Heart right ventricle (tissue), 16 donors: ENCODE measurements at regions not wholly inside any gene's neighbourhood (a gene's known extent, or its start where the extent isn't known, plus 50 kb on each side); places are given as distances from the start of the nearest gene placed in this dataset.
"Not testable (repeated sequence)": the region's sequence is repeated elsewhere in the genome, so short reads cannot be mapped to it uniquely, and the experiment has no call there.

Source experiments
- ATAC-seq, 8 donors: fragments of 200-7000 bp; cut with Tn5 transposase; one replicate each; pipeline ENCODE4 v1.9.1; 2020; ENCODE audit warnings: mild to moderate bottlenecking in 8 of 8, moderate library complexity in 8 of 8, moderate number of reproducible peaks in 1 of 8
- DNase-seq, 2 donors: peaks; one replicate each; pipeline ENCODE4 v3.0.0-alpha.2; 2020
- H3K27ac ChIP-seq, 10 donors: fragments of 200-600 bp; sonication (generic) in 2 of 10; one replicate each; pipeline versions ENCODE4 v1.5.0 to v1.8.0; 2020 to 2022; ENCODE audit warnings: mild to moderate bottlenecking in 3 of 10
- H3K27me3 ChIP-seq, 7 donors: fragments of 200-600 bp; one replicate each; pipeline ENCODE4 v1.8.0; 2021 to 2022; ENCODE audit warnings: mild to moderate bottlenecking in 2 of 7
- H3K36me3 ChIP-seq, 9 donors: fragments of 200-600 bp; sonication (generic) in 1 of 9; one replicate each; pipeline versions ENCODE4 v1.5.0 to v1.8.0; 2020 to 2022; ENCODE audit warnings: mild to moderate bottlenecking in 2 of 9
- H3K4me1 ChIP-seq, 9 donors: fragments of 200-600 bp; sonication (generic) in 1 of 9; one replicate each; pipeline versions ENCODE4 v1.5.0 to v1.8.0; 2020 to 2022; ENCODE audit warnings: mild to moderate bottlenecking in 4 of 9
- H3K4me3 ChIP-seq, 10 donors: fragments of 200-600 bp; sonication (generic) in 2 of 10; one replicate each; pipeline versions ENCODE4 v1.5.0 to v1.8.0; 2020 to 2022; ENCODE audit warnings: mild to moderate bottlenecking in 7 of 10, moderate library complexity in 2 of 10
- H3K9me3 ChIP-seq, 11 donors: fragments of 200-600 bp in 10 of 11; sonication (generic) in 2 of 11; one replicate each; pipeline versions ENCODE4 v1.5.0 to v1.8.0; 2013 to 2022; ENCODE audit warnings: mild to moderate bottlenecking in 2 of 11, control low read depth in 1 of 11, moderate library complexity in 1 of 11
- CTCF ChIP-seq, 9 donors: fragments of 200-600 bp; sonication (generic) in 2 of 9; IDR thresholded peaks; one replicate each; pipeline versions ENCODE4 v1.5.0 to v1.8.0; 2021 to 2022; ENCODE audit warnings: antibody characterized with exemption in 9 of 9, mild to moderate bottlenecking in 5 of 9, moderate library complexity in 1 of 9
- WGBS, 2 donors: extraction: QIAGEN DNeasy Blood & Tissue Kit; methylation state at CpG; one replicate each; pipeline ENCODE4 v1.1.7; 2013; ENCODE audit warnings: inconsistent platforms in 1 of 2; 5-methylcytosine and 5-hydroxymethylcytosine counted together
- intact Hi-C, 10 donors: fragments of 100-400 bp; cut with DNase I; formaldehyde crosslinking; loops; one replicate each; pipeline versions ENCODE4 v1.11.1 to v1.14.2; 2022
- donor health status: Arrhythmogenic right ventricular cardiomyopathy.
- donor health status: ischemic (EF 13 %, LVEDD 7.1; RV severe dilation, severe dysfunction).
- donor health status: healthy with polysubstance abuse.
- donor health status: DM: no; HTN: yes; CAD: no.
- donor health status: DM: no; HTN: no; CAD: no.
- donor health status: ischemic (EF 25% LVEDD 6.9; RV normal size, moderate dysfunction).
- donor health status: ischemic (EF 25% LVEDD 5.7; RV mildly dilated, moderate dysfunction).
- donor health status: healthy.
- donor health status: DM: yes; HTN: yes; CAD: no.
- donor health status: Ischemic cardiomyopathy.
- donor health status: ischemic (EF 35%, LVEDD 5.7; RV mildly dilated, moderate dysfunction).
- donor health status: nonischemic (EF 11% LVEDD 7.7; RV severe dilation, severe dysfunction).
- donor health status: DM: yes; HTN: yes; CAD: no.
- donor health status: PGD.
- donor health status: ischemic (EF 29% LVEDD 5.4; RV normal size, mild dysfunction).
- donor health status: nonischemic (EF 23%, LVEDD 6.1; RV moderate dilation, normal function).

GRCh38 chr2:123596621-123597020 lies 428.5 kb upstream of the CNTNAP5 start:
- peak in 2 of 8 donors; percentile 46 to 52 for ATAC-seq
- Histone ChIP-seq H3K4me3 (no peak overlapping the region), H3K36me3 (no peaks in the 10 kb centered on the region), H3K4me1 (no peaks in the 10 kb centered on the region), H3K27ac (no peak overlapping the region), H3K27me3 (no peaks in the 10 kb centered on the region), H3K9me3 (peaks cover 0 to 26% (median 0%) of the 10 kb centered on the region in 11 donors)
- WGBS, 2 donors: 33 to 35% methylated on average over 1 of the region's 1 CpG
- TF ChIP-seq CTCF (IDR thresholded peaks at IDR 0.05): no peak
- DNase-seq: no peak
- intact Hi-C loops: no loop called here

GRCh38 chr2:123597988-123598387 lies 427.1 kb upstream of the CNTNAP5 start:
- no peak for TF ChIP-seq CTCF (IDR thresholded peaks at IDR 0.05)
- Histone ChIP-seq H3K9me3 (peaks cover 0 to 19% (median 0%) of the 10 kb centered on the region in 11 donors), H3K27me3 (no peaks in the 10 kb centered on the region), H3K27ac (no peak overlapping the region), H3K36me3 (no peaks in the 10 kb centered on the region), H3K4me3 (no peak overlapping the region), H3K4me1 (no peaks in the 10 kb centered on the region)
- WGBS, 2 donors: 62 to 73% methylated on average over 2 of the region's 2 CpGs
- intact Hi-C loops: no loop called here
- DNase-seq (no peak), ATAC-seq (no peak)

GRCh38 chr2:123606631-123607030 lies 418.5 kb upstream of the CNTNAP5 start:
- DNase-seq (no peak), ATAC-seq (no peak)
- intact Hi-C loops: no loop called here
- Histone ChIP-seq H3K27ac (no peak overlapping the region), H3K27me3 (no peaks in the 10 kb centered on the region), H3K9me3 (peaks cover 0 to 20% (median 1%) of the 10 kb centered on the region in 11 donors), H3K4me1 (no peaks in the 10 kb centered on the region), H3K4me3 (no peak overlapping the region), H3K36me3 (no peaks in the 10 kb centered on the region)
- TF ChIP-seq CTCF (IDR thresholded peaks at IDR 0.05): no peak
- WGBS, 2 donors: 48 to 58% methylated on average over 2 of the region's 2 CpGs

DNA sequence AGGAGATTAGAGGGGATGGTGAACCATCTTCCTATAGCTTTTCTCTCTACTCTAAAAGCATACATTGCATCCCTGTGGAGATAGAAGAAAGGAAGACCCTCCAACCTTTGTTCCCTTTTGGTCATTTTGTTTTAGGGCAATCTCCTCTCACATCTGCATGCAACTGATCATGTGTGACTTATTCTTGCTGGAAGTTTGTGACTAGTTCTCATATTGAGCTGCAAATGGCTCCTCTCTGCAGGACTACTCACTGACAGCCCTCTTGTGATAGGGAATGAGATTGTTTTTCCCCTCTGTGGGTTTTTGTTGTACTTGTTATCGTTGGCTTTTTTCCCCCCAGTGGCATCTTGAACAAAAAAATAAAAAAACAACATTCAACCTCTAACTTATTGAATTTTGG lies 416.0 kb upstream of the CNTNAP5 start:
- TF ChIP-seq CTCF (IDR thresholded peaks at IDR 0.05): no peak
- no peak overlapping the region for H3K27ac ChIP-seq
- H3K27me3 ChIP-seq: no peaks in the 10 kb centered on the region
- intact Hi-C loops: no loop called here
- H3K4me3 ChIP-seq: no peak overlapping the region
- H3K9me3 ChIP-seq: peaks cover 0 to 35% (median 3%) of the 10 kb centered on the region in 11 donors
- 17 to 18% methylated on average over 1 of the region's 1 CpG for whole genome bisulfite sequencing, 2 donors
- no peaks in the 10 kb centered on the region for H3K36me3 ChIP-seq
- H3K4me1 ChIP-seq: no peaks in the 10 kb centered on the region
- ATAC-seq: no peak
- DNase-seq: no peak

- H3K36me3 ChIP-seq: no peaks in the 10 kb centered on the region
- peaks cover 0 to 74% (median 5%) of the 10 kb centered on the region in 11 donors for H3K9me3 ChIP-seq
- intact Hi-C loops: no loop called here
- DNase-seq (no peak), ATAC-seq (no peak)
- H3K27me3 ChIP-seq: no peaks in the 10 kb centered on the region
- no peak for TF ChIP-seq CTCF (IDR thresholded peaks at IDR 0.05)
- no peak overlapping the region for H3K4me3 ChIP-seq
- H3K4me1 ChIP-seq: no peaks in the 10 kb centered on the region
- no peak overlapping the region for H3K27ac ChIP-seq
Measured at GRCh38 chr2:123614596-123614995, 410.5 kb upstream of the CNTNAP5 start.

DNA sequence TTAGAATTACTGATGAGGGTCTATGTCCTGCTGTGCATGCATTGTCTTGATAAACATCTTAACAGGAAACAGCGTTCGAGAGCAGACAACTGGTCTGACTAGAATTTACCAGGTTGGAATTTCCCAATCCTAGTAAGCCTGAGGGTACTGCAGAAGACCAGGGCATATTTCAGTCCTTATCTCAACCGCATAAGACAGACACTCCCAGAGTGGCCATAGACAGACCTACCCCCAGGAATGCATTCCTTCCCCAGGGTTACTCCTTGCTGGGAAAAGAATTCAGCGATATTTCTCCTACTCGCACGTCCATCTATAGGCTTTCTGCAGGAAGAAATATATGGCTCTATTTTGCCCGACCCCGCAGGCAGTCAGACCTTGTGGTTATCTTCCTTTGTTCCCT lies 406.4 kb upstream of the CNTNAP5 start:
- ATAC-seq, H3K27me3 ChIP-seq, intact Hi-C loops, H3K36me3 ChIP-seq, H3K27ac ChIP-seq, H3K4me1 ChIP-seq, H3K4me3 ChIP-seq, DNase-seq: not testable (repeated sequence)
- 88% methylated on average over 8 of the region's 8 CpGs for WGBS, 2 donors
- H3K9me3 ChIP-seq: peaks cover 0 to 73% (median 0%) of the 10 kb centered on the region in 11 donors
